Lower leg skin (tissue), 4 donors: ENCODE measurements at regions not wholly inside any gene's neighbourhood (a gene's known extent, or its start where the extent isn't known, plus 50 kb on each side); places are given as distances from the start of the nearest gene placed in this dataset.

ENCODE experiments used
- DNase-seq, 2 donors: peaks; one replicate each; pipeline ENCODE4 v3.0.0-alpha.2; 2019; ENCODE audit warnings: low spot score in 2 of 2
- H3K4me3 ChIP-seq: fragments of 200-600 bp; sonication (generic); 2 replicates; pipeline ENCODE4 v1.5.1; 2017; ENCODE audit warnings: mild to moderate bottlenecking, low read depth; ENCODE audit not compliant: poor library complexity, severe bottlenecking
- CTCF ChIP-seq, 3 donors: fragments of 450-650 bp; IDR thresholded peaks; one replicate each; pipeline ENCODE4 v1.5.1; 2016; ENCODE audit warnings: antibody characterized with exemption in 3 of 3, mild to moderate bottlenecking in 3 of 3, moderate library complexity in 2 of 3
- POLR2A ChIP-seq, 2 donors: fragments of 450-650 bp; IDR thresholded peaks; one replicate each; pipeline ENCODE4 v1.6.1; 2016 to 2017; ENCODE audit warnings: antibody characterized with exemption in 2 of 2, mild to moderate bottlenecking in 1 of 2, moderate library complexity in 1 of 2
- WGBS, 2 donors: methylation state at CpG; one replicate each; pipeline ENCODE4 v1.1.5; 2018; 5-methylcytosine and 5-hydroxymethylcytosine counted together
- intact Hi-C: fragments of 100-400 bp; cut with DNase I; formaldehyde crosslinking; loops from one replicate; pipeline ENCODE4 v1.15.0; 2023; ENCODE audit warnings: low total_unique reads

GRCh38 chr13:99749271-99750019, 222.1 kb downstream of the ZIC5 start:
- TF ChIP-seq POLR2A (IDR thresholded peaks at IDR 0.05) (no peak), CTCF (IDR thresholded peaks at IDR 0.05) (no peak)
- 91 to 92% methylated on average over 11 of the region's 11 CpGs for WGBS, 2 donors
- DNase-seq: no peak
- H3K4me3 ChIP-seq: no peak overlapping the region
- intact Hi-C loops: no loop called here

DNA sequence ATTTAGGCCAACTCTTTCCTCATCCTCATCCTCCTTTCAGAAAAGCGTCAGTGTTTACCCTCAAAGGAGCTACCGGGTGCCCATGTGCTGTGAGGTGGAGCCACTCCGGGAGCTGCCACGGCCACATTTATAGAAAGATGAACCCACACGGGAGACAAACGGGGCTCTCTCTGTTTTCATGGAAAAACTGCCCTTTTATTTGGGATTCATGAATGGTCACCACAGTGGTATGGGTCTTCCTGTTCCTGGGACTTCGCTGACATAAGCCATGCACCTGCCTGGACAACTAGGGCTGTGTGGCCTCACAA, 224.2 kb downstream of the ZIC5 start:
- intact Hi-C loops: no loop called here
- no peak for DNase-seq
- WGBS, 2 donors: 62 to 72% methylated on average over 7 of the region's 7 CpGs
- H3K4me3 ChIP-seq: no peak overlapping the region
- TF ChIP-seq CTCF (IDR thresholded peaks at IDR 0.05) (no peak), POLR2A (IDR thresholded peaks at IDR 0.05) (no peak)

- intact Hi-C loops: no loop called here
- 63 to 66% methylated on average over 14 of the region's 14 CpGs for WGBS, 2 donors
- DNase-seq: no peak
- H3K4me3 ChIP-seq: no peak overlapping the region
- TF ChIP-seq CTCF (IDR thresholded peaks at IDR 0.05): no peak
- TF ChIP-seq POLR2A (IDR thresholded peaks at IDR 0.05): no peak
These were observed 224.7 kb downstream of the ZIC5 start for GRCh38 chr13:99746637-99747402.

GRCh38 chr13:99743094-99743493, 228.5 kb downstream of the ZIC5 start:
- WGBS, 2 donors: 78 to 80% methylated on average over 4 of the region's 4 CpGs
- no peak for DNase-seq
- intact Hi-C loops: no loop called here
- no peak for TF ChIP-seq CTCF (IDR thresholded peaks at IDR 0.05)
- TF ChIP-seq POLR2A (IDR thresholded peaks at IDR 0.05): no peak
- H3K4me3 ChIP-seq: no peak overlapping the region

DNA sequence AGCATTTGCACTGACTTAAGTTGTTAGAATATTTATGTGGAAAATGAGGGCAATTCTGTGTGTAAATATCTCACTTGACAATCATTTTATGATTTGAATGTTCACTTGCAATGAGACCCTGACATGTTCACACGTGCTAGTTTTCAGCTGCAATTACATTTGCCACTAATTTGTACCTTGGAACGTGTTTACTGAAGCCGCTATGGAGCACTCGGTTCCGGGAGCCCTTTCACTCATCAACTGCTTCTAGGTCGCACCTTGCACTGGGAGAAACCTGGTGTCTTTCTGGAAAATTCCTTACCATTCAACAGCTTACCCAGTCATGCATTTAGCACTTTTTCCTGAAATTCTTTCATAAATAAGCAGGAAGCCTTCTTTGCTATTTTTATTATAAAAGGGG, 229.6 kb downstream of the ZIC5 start:
- WGBS, 2 donors: 24 to 42% methylated on average over 6 of the region's 6 CpGs
- intact Hi-C loops: no loop called here
- DNase-seq: no peak
- TF ChIP-seq POLR2A (IDR thresholded peaks at IDR 0.05) (no peak), CTCF (IDR thresholded peaks at IDR 0.05) (no peak)
- no peak overlapping the region for H3K4me3 ChIP-seq
